Middle frontal gyrus (tissue), 1 donor: ENCODE measurements at regions not wholly inside any gene's neighbourhood (a gene's known extent, or its start where the extent isn't known, plus 50 kb on each side); places are given as distances from the start of the nearest gene placed in this dataset.

ENCODE experiments used
- DNase-seq: peaks from one replicate; pipeline ENCODE4 v3.0.0-alpha.2; 2015; ENCODE audit warnings: low spot score; ENCODE audit errors: extremely low spot score

- no peak for DNase-seq
Observed at GRCh38 chr2:188201639-188202038, 90.0 kb upstream of the GULP1 start.

GRCh38 chr2:188202777-188203176 is 88.9 kb upstream of the GULP1 start:
- DNase-seq, result no peak

GRCh38 chr2:188203776-188204175 is 87.9 kb upstream of the GULP1 start:
- no peak for DNase-seq

- DNase-seq, result no peak
Observed at GRCh38 chr2:188204824-188205223, 86.8 kb upstream of the GULP1 start.

- DNase-seq, result no peak
Observed at GRCh38 chr2:188207554-188207953, 84.1 kb upstream of the GULP1 start.

- no peak for DNase-seq
Observed at GRCh38 chr2:188209218-188209617, 82.5 kb upstream of the GULP1 start.

- no peak for DNase-seq
Observed at GRCh38 chr2:188217264-188217663, 74.4 kb upstream of the GULP1 start.

- DNase-seq, result no peak
Observed at GRCh38 chr2:188219541-188219940, 72.1 kb upstream of the GULP1 start.

GRCh38 chr2:188220535-188220934 is 71.1 kb upstream of the GULP1 start:
- no peak for DNase-seq

- no peak for DNase-seq
Observed at GRCh38 chr2:188227713-188228112, 64.0 kb upstream of the GULP1 start.

GRCh38 chr2:188235364-188235763 is 56.3 kb upstream of the GULP1 start:
- no peak for DNase-seq

GRCh38 chr2:188238386-188238785 is 53.3 kb upstream of the GULP1 start:
- no peak for DNase-seq
